HFFc6 (cell line): ENCODE measurements at regions not wholly inside any gene's neighbourhood (a gene's known extent, or its start where the extent isn't known, plus 50 kb on each side); places are given as distances from the start of the nearest gene placed in this dataset.
A peak's percentile ranks its signal among the peaks of the same experiment; 100 is the strongest.

Experiments
- DNase-seq: peaks from one replicate; pipeline ENCODE4 v3.0.0-alpha.2; 2018
- H3K27ac Mint-ChIP-seq: 2 replicates; pipeline ENCODE4 v1.8.0; 2020; ENCODE audit warnings: mild to moderate bottlenecking, mixed read lengths
- H3K27me3 Mint-ChIP-seq: 2 replicates; pipeline ENCODE4 v1.8.0; 2021; ENCODE audit warnings: mild to moderate bottlenecking, moderate library complexity, mixed read lengths; ENCODE audit not compliant: insufficient read depth
- H3K36me3 Mint-ChIP-seq: 2 replicates; pipeline ENCODE4 v1.8.0; 2021; ENCODE audit warnings: low read depth, mixed read lengths
- H3K4me1 Mint-ChIP-seq: 2 replicates; pipeline ENCODE4 v1.8.0; 2020; ENCODE audit warnings: low read depth, mixed read lengths
- H3K4me3 Mint-ChIP-seq: 2 replicates; pipeline ENCODE4 v1.8.0; 2020; ENCODE audit warnings: mild to moderate bottlenecking, moderate library complexity, mixed read lengths
- H3K9me3 Mint-ChIP-seq: 2 replicates; pipeline ENCODE4 v1.8.0; 2020; ENCODE audit warnings: mild to moderate bottlenecking, mixed read lengths
- CTCF ChIP-seq: fragments of 200-600 bp; sonication (generic); IDR thresholded peaks from 2 replicates; pipeline ENCODE4 v1.5.0; 2021; ENCODE audit warnings: antibody characterized with exemption, mild to moderate bottlenecking

- TF ChIP-seq CTCF = no peak
- H3K27ac Mint-ChIP-seq = no peak overlapping the region
- H3K9me3 Mint-ChIP-seq = no peaks in the 10 kb centered on the region; the same call in 1 of the 2 replicates
- no peak for DNase-seq
- H3K4me3 Mint-ChIP-seq = no peak overlapping the region; the same call in 1 of the 2 replicates
- H3K4me1 Mint-ChIP-seq = peaks cover 51% of the 10 kb centered on the region
- H3K36me3 Mint-ChIP-seq = no peaks in the 10 kb centered on the region
- H3K27me3 Mint-ChIP-seq = peaks cover 2% of the 10 kb centered on the region
Measured at GRCh38 chr15:77544162-77544561, 88.5 kb downstream of the LINGO1 start.

- Mint-ChIP-seq H3K4me1 (peaks cover 57% of the 10 kb centered on the region), H3K27ac (peak overlapping the region; percentile 77), H3K9me3 (no peaks in the 10 kb centered on the region; the same call in 1 of the 2 replicates), H3K27me3 (peaks cover 2% of the 10 kb centered on the region), H3K4me3 (peak overlapping the region; percentile 78), H3K36me3 (no peaks in the 10 kb centered on the region)
- DNase-seq = peak; percentile 68
- TF ChIP-seq CTCF = peak; percentile 98
Measured at GRCh38 chr15:77543159-77543882, 89.4 kb downstream of the LINGO1 start.

- Mint-ChIP-seq H3K36me3 (no peaks in the 10 kb centered on the region), H3K27ac (peak overlapping the region; percentile 77), H3K27me3 (peaks cover 2% of the 10 kb centered on the region), H3K9me3 (no peaks in the 10 kb centered on the region; the same call in 1 of the 2 replicates), H3K4me3 (peak overlapping the region; percentile 78), H3K4me1 (peaks cover 57% of the 10 kb centered on the region)
- no peak for TF ChIP-seq CTCF
- peak; percentile 48 for DNase-seq
Measured at GRCh38 chr15:77542491-77543001, 90.2 kb downstream of the LINGO1 start.

GRCh38 chr15:77541421-77542181, 91.1 kb downstream of the LINGO1 start:
- Mint-ChIP-seq H3K4me3 (no peak overlapping the region), H3K27me3 (peaks cover 9% of the 10 kb centered on the region), H3K27ac (peak overlapping the region; percentile 37; the same call in 1 of the 2 replicates), H3K9me3 (no peaks in the 10 kb centered on the region), H3K36me3 (no peaks in the 10 kb centered on the region), H3K4me1 (peaks cover 56% of the 10 kb centered on the region)
- DNase-seq = no peak
- no peak for TF ChIP-seq CTCF

GRCh38 chr15:77540312-77541060, 92.2 kb downstream of the LINGO1 start:
- peaks cover 14% of the 10 kb centered on the region for H3K27me3 Mint-ChIP-seq
- H3K27ac Mint-ChIP-seq = peak overlapping the region; percentile 65
- no peaks in the 10 kb centered on the region for H3K9me3 Mint-ChIP-seq
- no peak for TF ChIP-seq CTCF
- DNase-seq = no peak
- peaks cover 45% of the 10 kb centered on the region for H3K4me1 Mint-ChIP-seq
- no peaks in the 10 kb centered on the region for H3K36me3 Mint-ChIP-seq
- no peak overlapping the region for H3K4me3 Mint-ChIP-seq
